ENCODE measurements at regions not wholly inside any gene's neighbourhood (a gene's known extent, or its start where the extent isn't known, plus 50 kb on each side); places are given as distances from the start of the nearest gene placed in this dataset.

GRCh38 chr5:119792161-119792799, 162.9 kb downstream of the FAM170A start:
- DNase-seq (ENCODE audit: low spot score): no peak
- H3K36me3 ChIP-seq (ENCODE audit: insufficient read depth, low read length): no peaks in the 10 kb centered on the region
- BruUV-seq (replicated peaks): no TSS peak
- H3K27ac ChIP-seq (ENCODE audit: low read depth, low read length, poor library complexity, severe bottlenecking): no peak overlapping the region
- CTCF ChIA-PET (ENCODE audit: unreplicated experiment): no interaction called here
- POLR2A ChIA-PET: interaction anchor here (0.8 kb wide), 1 partner anchor 11 kb away, joined by 4 read pairs; no protein-coding TSS in a partner anchor
- no peak overlapping the region for H2AFZ ChIP-seq (ENCODE audit: low read length)
- H3K79me2 ChIP-seq (ENCODE audit: insufficient read depth, low read depth, low read length): no peaks in the 10 kb centered on the region
- H3K4me3 ChIP-seq (ENCODE audit: low read depth, low read length, poor library complexity, severe bottlenecking): no peak overlapping the region
- TF ChIP-seq EZH2phosphoT487 (IDR thresholded peaks at IDR 0.05; ENCODE audit: borderline replicate concordance, low read depth, low read length): no peak
- H3K4me2 ChIP-seq (ENCODE audit: low read length): no peak overlapping the region
- H3K9me3 ChIP-seq (ENCODE audit: low read length): no peaks in the 10 kb centered on the region
- H3K9me2 ChIP-seq (ENCODE audit: insufficient read depth, low read length): no peaks in the 10 kb centered on the region
- H4K20me1 ChIP-seq (ENCODE audit: insufficient read depth, low read length): no peaks in the 10 kb centered on the region
- intact Hi-C loops (cut with micrococcal nuclease; ENCODE audit: unreplicated experiment): no loop called here
- H3K4me1 ChIP-seq (ENCODE audit: insufficient read depth, low read length, poor library complexity, severe bottlenecking): peaks cover 9% of the 10 kb centered on the region

- Histone ChIP-seq H3K4me1 (ENCODE audit: insufficient read depth, low read length, poor library complexity, severe bottlenecking) (no peaks in the 10 kb centered on the region), H3K36me3 (ENCODE audit: insufficient read depth, low read length) (no peaks in the 10 kb centered on the region), H3K4me2 (ENCODE audit: low read length) (no peak overlapping the region), H3K4me3 (ENCODE audit: low read depth, low read length, poor library complexity, severe bottlenecking) (no peak overlapping the region), H3K27ac (ENCODE audit: low read depth, low read length, poor library complexity, severe bottlenecking) (no peak overlapping the region), H3K9me3 (ENCODE audit: low read length) (no peaks in the 10 kb centered on the region), H2AFZ (ENCODE audit: low read length) (no peak overlapping the region), H4K20me1 (ENCODE audit: insufficient read depth, low read length) (no peaks in the 10 kb centered on the region), H3K79me2 (ENCODE audit: insufficient read depth, low read depth, low read length) (no peaks in the 10 kb centered on the region), H3K9me2 (ENCODE audit: insufficient read depth, low read length) (no peaks in the 10 kb centered on the region)
- ChIA-PET CTCF (ENCODE audit: unreplicated experiment) (no interaction called here), POLR2A (interaction anchor here (0.6 kb wide), 1 partner anchor 13 kb away, joined by 3 read pairs; no protein-coding TSS in a partner anchor)
- no peak for TF ChIP-seq EZH2phosphoT487 (IDR thresholded peaks at IDR 0.05; ENCODE audit: borderline replicate concordance, low read depth, low read length)
- TF ChIP-seq CTCF (conservative IDR thresholded peaks at IDR 0.05; ENCODE audit: low read length): no peak
- intact Hi-C loops (cut with micrococcal nuclease; ENCODE audit: unreplicated experiment): no loop called here
- no TSS peak for BruUV-seq (replicated peaks)
- DNase-seq (ENCODE audit: low spot score): no peak
Observed at GRCh38 chr5:119795768-119796167, 166.4 kb downstream of the FAM170A start.

- BruUV-seq (replicated peaks): no TSS peak
- CTCF ChIA-PET (ENCODE audit: unreplicated experiment): no interaction called here
- H4K20me1 ChIP-seq (ENCODE audit: insufficient read depth, low read length): no peaks in the 10 kb centered on the region
Observed at GRCh38 chr5:119801570-119801969, 172.2 kb downstream of the FAM170A start.

More at GRCh38 chr5:119801570-119801969, 172.2 kb downstream of the FAM170A start:
- Histone ChIP-seq H3K9me3 (ENCODE audit: low read length) (no peaks in the 10 kb centered on the region), H3K4me2 (ENCODE audit: low read length) (no peak overlapping the region), H3K4me1 (ENCODE audit: insufficient read depth, low read length, poor library complexity, severe bottlenecking) (no peaks in the 10 kb centered on the region), H3K9me2 (ENCODE audit: insufficient read depth, low read length) (no peaks in the 10 kb centered on the region), H2AFZ (ENCODE audit: low read length) (no peak overlapping the region), H3K4me3 (ENCODE audit: low read depth, low read length, poor library complexity, severe bottlenecking) (no peak overlapping the region), H3K27ac (ENCODE audit: low read depth, low read length, poor library complexity, severe bottlenecking) (no peak overlapping the region), H3K79me2 (ENCODE audit: insufficient read depth, low read depth, low read length) (no peaks in the 10 kb centered on the region), H3K36me3 (ENCODE audit: insufficient read depth, low read length) (no peaks in the 10 kb centered on the region)
- intact Hi-C loops (cut with micrococcal nuclease; ENCODE audit: unreplicated experiment): no loop called here
- POLR2A ChIA-PET: interaction anchor here (0.6 to 1.4 kb wide), 4 partner anchors 12 to 162 kb away, joined by 3 to 5 read pairs (median 4); no protein-coding TSS in a partner anchor
- no peak for TF ChIP-seq EZH2phosphoT487 (IDR thresholded peaks at IDR 0.05; ENCODE audit: borderline replicate concordance, low read depth, low read length)
- DNase-seq (ENCODE audit: low spot score): no peak

Measured in OCI-LY7 (cell line).